Astrocyte (in vitro differentiated cells and primary cell): ENCODE measurements at regions not wholly inside any gene's neighbourhood (a gene's known extent, or its start where the extent isn't known, plus 50 kb on each side); places are given as distances from the start of the nearest gene placed in this dataset.

Experiments used
- DNase-seq: peaks from one replicate; pipeline ENCODE4 v3.0.0-alpha.2; 2010; ENCODE audit warnings: low read depth
- FAIRE-seq: peaks from 2 replicates; lab custom pipeline; 2011; peaks lifted over from hg19 to GRCh38; lab: Jason Lieb, UNC
- H2AFZ ChIP-seq: 2 replicates; pipeline ENCODE4 v1.6.0; 2012; ENCODE audit warnings: low read depth, low read length, inconsistent platforms
- H3K27ac ChIP-seq: 2 replicates; pipeline ENCODE4 v1.5.1; 2011; ENCODE audit warnings: low read depth, low read length, inconsistent platforms
- H3K27me3 ChIP-seq: 2 replicates; pipeline ENCODE4 v1.6.0; 2011; ENCODE audit warnings: low read length, inconsistent platforms; ENCODE audit not compliant: insufficient read depth
- H3K36me3 ChIP-seq: 2 replicates; pipeline ENCODE4 v1.5.1; 2011; ENCODE audit warnings: low read length, inconsistent platforms; ENCODE audit not compliant: insufficient read depth
- H3K4me1 ChIP-seq: 2 replicates; pipeline ENCODE4 v1.5.1; 2011; ENCODE audit warnings: low read length, inconsistent platforms; ENCODE audit not compliant: insufficient read depth
- H3K4me2 ChIP-seq: 2 replicates; pipeline ENCODE4 v1.6.0; 2012; ENCODE audit warnings: low read length, inconsistent platforms
- H3K4me3 ChIP-seq: 2 replicates; pipeline ENCODE4 v1.5.1; 2011; ENCODE audit warnings: low read depth, mild to moderate bottlenecking, low read length, inconsistent platforms; ENCODE audit not compliant: insufficient read depth
- H3K79me2 ChIP-seq: 2 replicates; pipeline ENCODE4 v1.6.0; 2012; ENCODE audit warnings: mild to moderate bottlenecking, low read length, inconsistent platforms; ENCODE audit not compliant: insufficient read depth
- H3K9ac ChIP-seq: 2 replicates; pipeline ENCODE4 v1.6.0; 2012; ENCODE audit warnings: mild to moderate bottlenecking, low read length, inconsistent platforms
- H3K9me3 ChIP-seq: 2 replicates; pipeline ENCODE4 v1.5.1; 2012; ENCODE audit warnings: low read depth, mild to moderate bottlenecking, low read length, inconsistent platforms; ENCODE audit not compliant: insufficient read depth
- H4K20me1 ChIP-seq: 2 replicates; pipeline ENCODE4 v1.6.0; 2012; ENCODE audit warnings: low read length, inconsistent platforms; ENCODE audit not compliant: insufficient read depth
- H3K27ac Mint-ChIP-seq: one replicate; pipeline ENCODE4 v1.8.0; 2021; ENCODE audit warnings: mild to moderate bottlenecking, mixed read lengths; ENCODE audit not compliant: unreplicated experiment
- H3K27me3 Mint-ChIP-seq: one replicate; pipeline ENCODE4 v1.8.0; 2021; ENCODE audit warnings: low read depth, mixed read lengths; ENCODE audit not compliant: unreplicated experiment
- H3K36me3 Mint-ChIP-seq: one replicate; pipeline ENCODE4 v1.8.0; 2021; ENCODE audit warnings: low read depth, mixed read lengths; ENCODE audit not compliant: unreplicated experiment
- H3K4me1 Mint-ChIP-seq: one replicate; pipeline ENCODE4 v1.8.0; 2021; ENCODE audit warnings: low read depth, mixed read lengths; ENCODE audit not compliant: unreplicated experiment
- H3K4me3 Mint-ChIP-seq: one replicate; pipeline ENCODE4 v1.8.0; 2021; ENCODE audit warnings: mild to moderate bottlenecking, moderate library complexity, mixed read lengths; ENCODE audit not compliant: unreplicated experiment
- H3K9me3 Mint-ChIP-seq: one replicate; pipeline ENCODE4 v1.8.0; 2021; ENCODE audit warnings: mild to moderate bottlenecking, mixed read lengths; ENCODE audit not compliant: unreplicated experiment
- EZH2 ChIP-seq: IDR thresholded peaks from 2 replicates; pipeline ENCODE4 v1.6.1; 2012; ENCODE audit warnings: mild to moderate bottlenecking, low read length, inconsistent platforms; ENCODE audit not compliant: insufficient read depth
- TF ChIP-seq, protein P1 (sequence below): IDR thresholded peaks from 2 replicates; pipeline ENCODE4 v1.5.1; 2011; ENCODE audit warnings: low read depth, mild to moderate bottlenecking, inconsistent platforms, low read length, moderate library complexity; ENCODE audit not compliant: insufficient read depth

DNA sequence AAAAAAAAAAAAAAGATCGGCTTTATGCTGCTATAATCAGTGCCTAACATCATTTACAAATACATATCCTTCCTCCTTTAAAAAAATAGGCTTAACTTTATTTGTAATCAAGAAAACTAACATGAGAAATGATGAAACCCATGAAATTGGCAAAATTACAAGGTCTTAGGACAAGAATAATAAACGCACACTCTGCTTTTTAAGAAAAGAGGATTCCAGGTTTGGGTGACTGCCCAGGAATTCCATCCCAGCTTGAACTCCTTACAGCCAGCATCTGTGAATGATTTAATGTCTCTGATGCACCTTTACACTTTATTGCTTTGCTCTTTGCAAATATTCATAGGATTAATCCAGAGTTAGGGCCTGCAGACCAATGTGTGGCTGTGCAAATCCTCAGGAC is 196.0 kb downstream of the CBLN1 start:
- FAIRE-seq: no peak
- Histone ChIP-seq H3K4me3 (no peak overlapping the region), H3K4me1 (no peaks in the 10 kb centered on the region), H3K9ac (no peak overlapping the region), H3K27me3 (no peaks in the 10 kb centered on the region), H3K4me2 (no peak overlapping the region), H2AFZ (no peak overlapping the region), H3K9me3 (peaks cover 5% of the 10 kb centered on the region), H3K79me2 (no peaks in the 10 kb centered on the region), H3K27ac (no peak overlapping the region), H3K36me3 (no peaks in the 10 kb centered on the region), H4K20me1 (no peaks in the 10 kb centered on the region)
- Mint-ChIP-seq H3K4me1 (no peaks in the 10 kb centered on the region), H3K36me3 (no peaks in the 10 kb centered on the region), H3K4me3 (no peak overlapping the region), H3K27me3 (peaks cover 9% of the 10 kb centered on the region), H3K9me3 (peaks cover 20% of the 10 kb centered on the region), H3K27ac (no peak overlapping the region)
- DNase-seq: peak; percentile 14
- TF ChIP-seq EZH2: no peak
- TF ChIP-seq, protein P1, sequence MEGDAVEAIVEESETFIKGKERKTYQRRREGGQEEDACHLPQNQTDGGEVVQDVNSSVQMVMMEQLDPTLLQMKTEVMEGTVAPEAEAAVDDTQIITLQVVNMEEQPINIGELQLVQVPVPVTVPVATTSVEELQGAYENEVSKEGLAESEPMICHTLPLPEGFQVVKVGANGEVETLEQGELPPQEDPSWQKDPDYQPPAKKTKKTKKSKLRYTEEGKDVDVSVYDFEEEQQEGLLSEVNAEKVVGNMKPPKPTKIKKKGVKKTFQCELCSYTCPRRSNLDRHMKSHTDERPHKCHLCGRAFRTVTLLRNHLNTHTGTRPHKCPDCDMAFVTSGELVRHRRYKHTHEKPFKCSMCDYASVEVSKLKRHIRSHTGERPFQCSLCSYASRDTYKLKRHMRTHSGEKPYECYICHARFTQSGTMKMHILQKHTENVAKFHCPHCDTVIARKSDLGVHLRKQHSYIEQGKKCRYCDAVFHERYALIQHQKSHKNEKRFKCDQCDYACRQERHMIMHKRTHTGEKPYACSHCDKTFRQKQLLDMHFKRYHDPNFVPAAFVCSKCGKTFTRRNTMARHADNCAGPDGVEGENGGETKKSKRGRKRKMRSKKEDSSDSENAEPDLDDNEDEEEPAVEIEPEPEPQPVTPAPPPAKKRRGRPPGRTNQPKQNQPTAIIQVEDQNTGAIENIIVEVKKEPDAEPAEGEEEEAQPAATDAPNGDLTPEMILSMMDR: no peak

GRCh38 chr16:49084628-49085390 is 196.8 kb downstream of the CBLN1 start:
- Mint-ChIP-seq H3K27ac (no peak overlapping the region), H3K4me1 (no peaks in the 10 kb centered on the region), H3K36me3 (peaks cover 2% of the 10 kb centered on the region), H3K27me3 (peaks cover 9% of the 10 kb centered on the region), H3K9me3 (peaks cover 25% of the 10 kb centered on the region), H3K4me3 (no peak overlapping the region)
- Histone ChIP-seq H3K4me2 (no peak overlapping the region), H4K20me1 (no peaks in the 10 kb centered on the region), H3K9me3 (peaks cover 5% of the 10 kb centered on the region), H3K4me1 (no peaks in the 10 kb centered on the region), H3K27me3 (no peaks in the 10 kb centered on the region), H3K4me3 (no peak overlapping the region), H3K9ac (no peak overlapping the region), H3K36me3 (no peaks in the 10 kb centered on the region), H3K79me2 (no peaks in the 10 kb centered on the region), H3K27ac (no peak overlapping the region), H2AFZ (no peak overlapping the region)
- FAIRE-seq: peak; percentile 39
- DNase-seq: no peak
- no peak for TF ChIP-seq EZH2
- TF ChIP-seq, protein P1: no peak

DNA sequence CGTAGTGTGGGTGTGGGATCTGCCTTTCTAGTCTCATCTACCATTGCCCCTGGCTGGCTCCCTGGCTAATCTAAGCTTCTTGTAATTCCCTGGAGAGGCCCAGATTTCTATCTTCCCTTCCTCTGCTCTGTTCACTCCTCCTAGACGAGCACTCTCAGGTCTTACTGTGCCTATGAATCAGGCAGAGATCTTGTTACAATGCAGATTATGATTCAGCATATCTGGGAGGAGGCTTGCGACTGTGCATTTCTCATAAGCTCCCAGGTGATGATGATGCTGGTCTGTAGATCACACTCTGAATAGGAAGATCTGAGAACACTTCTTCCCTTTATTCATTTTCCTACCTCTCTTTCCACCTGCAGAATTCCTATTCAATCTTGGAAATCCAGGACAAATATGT is 200.1 kb downstream of the CBLN1 start:
- H3K9ac ChIP-seq: no peak overlapping the region
- H2AFZ ChIP-seq: no peak overlapping the region
- TF ChIP-seq EZH2: no peak
- TF ChIP-seq, protein P1: no peak
- FAIRE-seq (no peak), DNase-seq (no peak)
- Mint-ChIP-seq H3K27ac (no peak overlapping the region), H3K4me1 (no peaks in the 10 kb centered on the region), H3K27me3 (peaks cover 11% of the 10 kb centered on the region), H3K36me3 (peaks cover 5% of the 10 kb centered on the region), H3K9me3 (peaks cover 46% of the 10 kb centered on the region), H3K4me3 (no peak overlapping the region)
- H3K79me2 ChIP-seq: no peaks in the 10 kb centered on the region
- no peak overlapping the region for H3K27ac ChIP-seq
- no peak overlapping the region for H3K4me2 ChIP-seq
- H4K20me1 ChIP-seq: no peaks in the 10 kb centered on the region
- H3K36me3 ChIP-seq: no peaks in the 10 kb centered on the region
- H3K4me3 ChIP-seq: no peak overlapping the region
- H3K4me1 ChIP-seq: no peaks in the 10 kb centered on the region
- H3K27me3 ChIP-seq: no peaks in the 10 kb centered on the region
- H3K9me3 ChIP-seq: peaks cover 9% of the 10 kb centered on the region
